GM18867 (cell line): ENCODE measurements at regions not wholly inside any gene's neighbourhood (a gene's known extent, or its start where the extent isn't known, plus 50 kb on each side); places are given as distances from the start of the nearest gene placed in this dataset.

Experiments used
- ATAC-seq: cut with Tn5 transposase; IDR thresholded peaks from one replicate; pipeline ENCODE4 v1.9.1; 2021; ENCODE audit warnings: mild to moderate bottlenecking, moderate library complexity; ENCODE audit not compliant: unreplicated experiment

DNA sequence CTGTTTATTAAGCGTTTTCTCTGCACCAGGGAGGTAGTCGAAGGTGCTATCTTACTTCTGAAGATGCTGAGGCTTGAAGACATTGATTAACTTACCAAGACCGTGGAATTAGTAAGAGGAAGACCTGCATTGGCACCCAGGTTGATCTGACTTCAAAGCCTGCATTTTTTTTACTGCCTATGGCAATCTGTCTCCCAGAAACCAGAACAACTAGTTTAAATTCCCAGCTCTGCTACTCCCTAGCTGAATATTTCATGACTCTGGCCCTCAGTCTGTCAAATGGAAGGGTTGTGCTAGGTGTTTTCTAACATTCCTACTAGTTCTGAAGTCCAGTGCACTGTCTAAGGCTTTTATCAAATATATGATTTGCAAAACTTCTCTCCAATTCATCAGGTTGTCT lies 52.0 kb upstream of the GRAMD1B start:
- no peak for ATAC-seq

DNA sequence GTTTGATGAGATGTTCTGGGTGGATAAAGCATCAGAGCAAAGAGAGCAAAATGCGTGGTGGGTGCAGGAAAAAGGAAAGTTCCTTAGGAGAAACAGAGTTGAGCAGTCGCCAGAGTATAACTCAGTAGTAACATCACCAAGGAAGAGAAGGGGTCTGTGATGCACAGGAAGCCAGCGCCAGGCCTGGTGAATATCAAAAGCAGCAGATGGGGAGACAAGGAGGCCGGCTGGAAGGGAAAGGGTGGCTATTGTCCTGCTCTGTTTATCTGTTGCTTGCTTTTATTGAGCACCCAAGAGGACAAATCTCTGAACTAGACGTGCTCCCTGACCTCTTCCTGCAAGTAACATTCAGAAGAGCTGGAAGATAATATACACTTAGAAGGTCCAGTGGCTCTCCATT lies 52.7 kb upstream of the GRAMD1B start:
- ATAC-seq = no peak

DNA sequence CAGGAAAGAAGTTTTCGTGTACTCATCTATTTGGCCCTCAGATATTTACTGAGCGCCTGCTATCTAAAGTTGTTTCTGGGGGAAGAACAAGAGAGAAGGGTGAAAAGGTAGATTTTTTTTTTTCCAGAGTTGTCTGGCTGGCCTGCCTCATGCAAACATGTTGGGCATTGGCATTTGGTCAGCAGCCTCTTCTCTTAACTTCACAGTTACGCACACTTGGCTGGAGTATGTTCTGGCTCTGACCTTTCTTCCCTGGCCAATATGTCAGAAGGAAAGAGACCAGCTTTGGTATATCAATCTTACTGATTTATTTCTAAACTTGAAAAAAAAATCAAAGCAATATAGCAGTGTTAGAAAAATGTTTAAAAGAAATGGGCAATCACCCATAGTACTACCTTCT lies 54.2 kb upstream of the GRAMD1B start:
- no peak for ATAC-seq

DNA sequence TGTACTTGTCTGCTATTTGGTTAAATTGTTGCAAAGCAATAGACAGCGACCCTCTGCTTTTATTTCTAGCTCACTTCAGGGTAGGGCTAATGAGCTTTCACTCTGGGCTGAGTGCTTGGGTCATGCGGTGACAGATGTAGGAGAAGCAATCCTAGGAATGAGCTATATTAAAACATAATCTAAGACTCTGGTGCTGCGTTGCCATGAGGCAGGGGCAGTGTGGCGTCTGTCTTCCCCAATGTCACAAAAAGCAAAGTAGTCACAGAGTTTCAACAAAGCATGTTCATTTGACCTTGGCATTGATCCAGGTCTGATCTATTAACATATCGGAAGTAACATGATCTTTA lies 55.5 kb upstream of the GRAMD1B start:
- no peak for ATAC-seq

DNA sequence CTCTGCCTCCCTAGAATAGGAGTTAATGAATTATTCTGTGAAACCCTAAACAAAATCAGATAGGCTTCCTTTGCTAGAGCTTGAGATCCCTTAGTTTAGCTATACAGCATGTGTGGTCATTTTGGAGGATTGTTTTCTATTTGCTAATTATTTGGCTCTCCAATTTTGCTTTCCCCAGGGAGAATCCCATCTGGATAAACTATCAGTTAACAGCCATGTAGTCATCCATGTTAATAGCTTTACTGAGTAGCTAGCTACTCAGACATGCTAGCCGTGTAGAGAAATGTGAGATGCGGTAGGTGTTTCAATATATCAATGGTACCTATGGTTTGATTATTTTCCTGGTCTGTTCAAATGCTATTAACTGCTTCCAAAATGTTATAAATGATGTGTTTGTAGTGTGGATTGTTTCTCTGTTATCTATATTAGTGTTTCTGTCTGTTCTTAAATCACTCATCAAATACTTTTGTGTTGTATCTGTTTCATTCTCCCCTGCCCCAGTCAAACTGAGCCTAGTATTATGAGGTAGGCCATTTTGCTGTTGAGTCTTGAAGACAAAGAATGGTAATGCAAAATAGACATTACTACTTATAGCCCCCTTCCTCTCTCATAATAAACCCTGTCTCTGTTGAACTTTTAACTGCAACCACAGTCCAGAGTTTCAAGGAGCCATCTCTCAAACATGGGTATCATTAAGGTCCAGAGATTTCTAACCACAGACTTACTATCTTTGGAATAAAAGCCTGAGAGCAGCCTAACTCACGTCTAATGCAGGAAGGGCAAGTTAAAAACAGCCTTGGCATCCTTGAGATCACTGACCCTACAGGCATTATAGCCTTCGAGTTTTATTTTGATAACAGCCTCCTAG lies 56.1 kb upstream of the GRAMD1B start:
- ATAC-seq = no peak

DNA sequence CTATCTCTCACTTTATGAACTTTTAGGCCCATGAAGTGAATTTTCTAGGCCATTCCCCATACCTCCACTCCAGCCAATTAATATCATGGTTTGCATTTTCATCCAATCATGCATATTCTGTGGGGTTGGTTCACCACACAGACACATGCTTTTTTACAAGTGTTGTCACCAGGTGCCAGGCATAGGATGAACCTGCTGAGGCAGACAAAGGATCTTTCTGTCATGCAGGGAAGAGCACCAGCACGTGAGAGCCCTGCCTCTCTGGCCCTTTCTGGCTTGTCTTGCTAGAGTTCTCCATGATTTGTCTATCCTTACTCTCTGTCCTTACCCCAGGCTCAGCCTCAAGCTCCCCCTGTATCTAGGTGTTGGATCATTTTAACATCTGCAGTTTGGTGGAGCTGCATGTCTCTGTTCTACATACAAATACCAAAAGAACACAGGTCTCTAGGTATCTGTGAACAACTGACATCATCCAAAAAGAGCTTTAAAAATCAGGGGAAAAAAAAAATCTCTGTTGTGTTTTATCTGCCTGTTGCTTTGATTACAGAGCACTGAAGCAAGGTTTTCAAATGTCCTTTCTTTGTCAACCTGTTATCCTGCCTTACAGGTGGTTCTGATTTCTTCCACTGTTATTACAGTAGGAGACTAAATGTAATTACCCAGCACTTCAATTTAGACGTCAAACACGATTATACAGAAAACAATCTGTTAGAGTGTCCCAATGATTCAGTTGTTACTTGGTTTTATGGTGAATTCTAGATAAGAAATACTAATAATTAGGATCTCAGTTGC lies 58.4 kb upstream of the GRAMD1B start:
- no peak for ATAC-seq

DNA sequence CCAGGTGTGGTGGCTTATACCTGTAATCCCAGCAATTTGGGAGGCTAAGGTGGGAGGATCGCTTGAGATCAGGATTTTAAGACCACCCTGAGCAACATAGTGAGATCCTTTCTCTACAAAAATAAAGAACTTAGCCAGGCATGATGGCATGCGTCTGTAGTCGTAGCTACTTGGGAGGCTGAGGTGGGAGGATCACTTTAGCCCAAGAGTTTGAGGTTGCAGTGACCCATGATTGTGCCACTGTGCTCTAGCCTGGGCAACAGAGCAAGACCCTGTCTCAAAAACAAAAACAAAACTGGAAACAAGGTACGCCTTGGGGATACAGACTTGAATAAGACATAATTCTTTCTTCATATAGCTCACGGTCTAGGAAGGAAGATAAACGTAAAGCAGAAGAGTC lies 63.1 kb upstream of the GRAMD1B start:
- ATAC-seq = no peak

DNA sequence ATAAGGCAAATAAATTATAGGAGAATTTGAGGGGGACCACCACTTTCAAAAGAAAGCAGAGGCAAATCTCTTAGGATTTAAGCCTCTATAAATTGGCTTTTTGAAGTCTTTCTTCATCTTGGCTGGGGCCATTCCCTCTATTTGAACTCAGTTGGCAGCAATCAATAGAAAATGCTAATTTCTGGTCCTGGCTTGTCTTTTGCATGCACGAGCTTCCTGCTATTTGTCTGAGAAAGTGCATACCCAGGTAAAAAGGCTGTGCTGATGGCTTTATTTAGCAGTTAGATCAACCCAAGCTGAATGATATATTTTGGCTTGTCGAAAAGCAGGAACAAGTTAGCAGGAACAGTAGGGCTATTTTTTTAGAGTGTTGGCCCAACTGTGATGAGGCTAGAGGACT lies 64.1 kb upstream of the GRAMD1B start:
- ATAC-seq = no peak

DNA sequence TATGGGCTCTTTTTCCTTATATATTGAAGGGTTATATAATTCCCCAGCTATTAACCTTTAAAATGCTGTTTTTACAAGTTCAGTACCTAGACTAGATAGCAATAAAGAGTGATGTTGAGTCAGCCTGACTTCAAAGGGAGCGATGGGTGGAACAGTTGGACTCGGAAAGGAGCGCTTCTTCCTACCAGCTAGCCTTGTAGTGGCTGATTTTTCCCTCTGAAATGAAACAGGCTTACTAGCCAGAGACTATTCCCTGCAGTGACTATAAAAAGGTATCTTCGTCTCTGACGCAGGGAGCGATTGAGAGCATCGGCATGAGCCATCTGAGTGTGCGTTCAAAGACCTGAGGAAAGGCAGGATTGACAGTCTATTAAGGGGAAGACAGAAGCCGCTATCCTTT lies 66.0 kb upstream of the GRAMD1B start:
- no peak for ATAC-seq

DNA sequence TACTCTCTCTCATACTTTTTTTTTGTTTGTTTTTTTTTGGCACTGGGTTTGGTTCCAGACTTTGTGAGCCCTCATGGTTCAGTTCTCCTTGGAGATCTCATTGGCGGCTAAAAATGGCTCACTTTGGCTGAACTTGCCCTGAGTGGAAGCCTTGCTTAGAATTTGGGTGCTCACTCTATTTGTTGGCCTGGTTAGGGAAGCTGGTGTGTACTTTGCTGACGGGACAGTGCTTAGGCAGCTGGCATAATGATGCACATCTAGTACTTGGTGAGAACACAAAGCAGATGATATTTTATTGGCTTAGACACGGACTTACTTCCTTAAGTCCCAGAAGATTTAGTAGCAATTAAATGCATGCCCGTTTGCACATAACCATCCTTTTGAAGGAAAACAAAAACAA lies 66.5 kb upstream of the GRAMD1B start:
- no peak for ATAC-seq

DNA sequence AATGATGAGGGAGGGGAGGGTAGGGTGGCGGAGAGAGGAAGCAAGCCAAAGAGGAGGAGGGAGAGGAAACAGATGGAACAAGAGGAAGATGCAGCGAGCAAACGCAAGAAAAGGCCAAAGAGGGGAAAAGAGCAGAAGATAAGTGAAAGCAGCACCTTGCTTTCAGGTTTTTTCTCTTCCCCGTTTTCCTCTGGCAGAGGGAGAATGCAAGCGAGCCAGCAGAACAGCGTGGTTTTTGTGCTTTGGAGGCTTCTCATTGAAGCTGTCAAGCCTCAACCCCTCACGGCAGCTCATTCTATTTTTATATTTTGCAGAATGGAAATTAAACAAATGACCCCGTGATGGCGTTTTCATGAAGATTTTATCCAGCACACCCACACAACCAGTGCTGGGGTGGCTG lies 67.1 kb upstream of the GRAMD1B start:
- no peak for ATAC-seq

DNA sequence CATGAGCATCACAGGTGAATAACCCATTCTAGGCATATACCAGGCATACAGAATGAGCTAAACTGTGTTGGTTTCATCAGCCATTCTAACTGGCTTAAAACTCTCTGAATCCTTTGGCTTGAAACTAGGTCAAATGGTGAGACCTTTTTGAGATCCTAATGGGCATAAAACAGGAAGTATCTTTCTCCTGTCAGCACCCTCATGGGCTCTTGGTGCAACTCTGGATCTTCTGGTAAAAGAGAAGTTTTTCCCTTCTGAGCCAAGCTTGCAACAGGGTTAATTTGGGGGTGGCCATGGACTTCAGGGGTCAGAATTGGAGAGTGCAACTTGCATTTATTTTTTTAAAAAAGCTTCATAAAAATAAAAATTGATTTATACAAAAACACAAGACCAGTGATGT lies 67.9 kb upstream of the GRAMD1B start:
- no peak for ATAC-seq

DNA sequence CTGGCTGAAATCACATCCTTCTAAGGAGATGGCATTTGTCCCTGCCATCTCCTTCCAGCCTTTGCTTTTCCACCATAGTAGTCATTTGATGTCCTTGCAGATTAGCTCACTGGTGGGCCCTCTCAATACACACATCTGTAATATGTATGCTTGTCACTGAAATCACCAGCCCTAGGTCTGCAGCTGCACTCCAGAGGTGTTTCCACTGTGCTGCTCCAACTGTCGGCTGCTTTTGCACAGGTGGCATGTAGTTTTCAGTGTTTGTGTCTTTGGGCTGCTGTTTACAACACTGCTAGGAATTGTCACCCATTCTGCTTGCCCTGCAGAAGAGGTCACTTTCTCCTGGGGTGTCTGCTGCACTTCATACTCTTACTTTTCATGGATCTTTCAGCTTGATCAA lies 69.0 kb upstream of the GRAMD1B start:
- no peak for ATAC-seq

DNA sequence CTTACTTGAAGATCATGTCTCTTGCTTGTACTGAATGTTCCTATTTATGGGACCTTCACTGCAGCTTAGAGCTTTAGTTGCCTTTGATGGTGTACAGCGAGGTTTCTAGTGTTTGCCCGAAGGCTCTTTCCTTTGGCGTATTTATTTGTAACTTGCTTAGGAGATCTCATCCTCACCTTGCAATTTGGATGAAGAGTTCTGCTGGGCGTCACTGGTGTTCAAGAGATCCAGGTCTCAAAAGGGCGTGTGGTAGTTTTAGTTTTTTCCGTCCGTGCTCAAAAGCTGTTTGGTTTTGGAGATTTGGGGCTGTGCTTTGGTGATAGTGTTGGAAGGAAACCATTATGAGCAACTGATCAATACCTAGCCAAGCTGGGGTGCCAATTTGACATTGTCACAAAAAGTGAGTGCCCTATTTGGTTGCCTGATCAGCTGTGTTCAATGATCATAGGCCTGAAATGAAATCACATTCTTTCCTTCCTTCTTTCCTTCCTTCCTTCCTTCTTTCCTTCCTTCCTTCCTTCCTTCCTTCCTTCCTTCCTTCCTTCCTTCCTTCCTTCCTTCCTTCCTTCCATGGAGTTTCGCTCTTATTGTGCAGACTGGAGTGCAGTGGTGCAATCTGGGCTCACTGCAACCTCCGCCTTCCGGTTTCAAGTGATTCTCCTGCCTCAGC lies 69.7 kb upstream of the GRAMD1B start:
- ATAC-seq = no peak

DNA sequence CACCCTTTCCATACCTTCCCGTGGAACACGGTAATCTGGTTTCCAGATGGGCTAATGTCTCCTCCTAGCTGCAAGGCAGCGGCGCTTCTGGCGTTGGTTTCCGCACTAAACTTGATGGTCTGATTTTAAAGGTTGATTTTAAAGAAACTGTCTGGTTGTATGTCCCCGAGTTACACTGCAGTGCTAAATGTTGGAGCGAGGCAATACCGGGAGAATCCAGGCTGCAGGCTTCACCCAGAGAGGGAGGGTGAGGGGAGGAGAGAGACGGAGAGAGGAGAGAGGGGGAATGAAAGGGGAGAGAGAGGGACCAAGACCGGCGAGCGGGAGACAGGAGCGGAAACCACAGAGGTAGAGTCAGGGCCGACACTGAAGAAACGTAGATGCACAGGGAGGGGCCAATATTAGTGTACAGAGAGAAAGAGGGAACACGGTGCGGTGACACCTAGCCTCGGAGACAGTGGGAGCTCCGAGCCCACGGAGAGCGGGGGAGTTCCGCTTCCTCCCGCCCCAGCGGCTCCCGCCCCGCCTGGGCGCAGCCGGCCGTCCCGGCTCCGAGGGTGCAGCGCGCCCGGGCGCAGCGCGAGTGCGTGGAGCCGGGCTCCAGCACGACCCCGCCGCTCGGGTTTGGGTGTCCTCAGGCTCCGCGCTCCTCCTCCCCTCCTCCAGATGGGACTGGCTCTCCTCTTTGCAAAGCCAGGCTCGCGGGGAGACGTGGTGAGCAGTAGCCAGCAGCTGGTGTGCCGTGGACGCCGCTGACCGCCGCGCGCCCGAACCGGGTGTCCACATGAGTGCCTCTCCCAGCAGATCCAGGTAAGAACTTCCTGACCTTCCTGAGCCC lies 71.9 kb upstream of the GRAMD1B start:
- peak; percentile 49 for ATAC-seq

DNA sequence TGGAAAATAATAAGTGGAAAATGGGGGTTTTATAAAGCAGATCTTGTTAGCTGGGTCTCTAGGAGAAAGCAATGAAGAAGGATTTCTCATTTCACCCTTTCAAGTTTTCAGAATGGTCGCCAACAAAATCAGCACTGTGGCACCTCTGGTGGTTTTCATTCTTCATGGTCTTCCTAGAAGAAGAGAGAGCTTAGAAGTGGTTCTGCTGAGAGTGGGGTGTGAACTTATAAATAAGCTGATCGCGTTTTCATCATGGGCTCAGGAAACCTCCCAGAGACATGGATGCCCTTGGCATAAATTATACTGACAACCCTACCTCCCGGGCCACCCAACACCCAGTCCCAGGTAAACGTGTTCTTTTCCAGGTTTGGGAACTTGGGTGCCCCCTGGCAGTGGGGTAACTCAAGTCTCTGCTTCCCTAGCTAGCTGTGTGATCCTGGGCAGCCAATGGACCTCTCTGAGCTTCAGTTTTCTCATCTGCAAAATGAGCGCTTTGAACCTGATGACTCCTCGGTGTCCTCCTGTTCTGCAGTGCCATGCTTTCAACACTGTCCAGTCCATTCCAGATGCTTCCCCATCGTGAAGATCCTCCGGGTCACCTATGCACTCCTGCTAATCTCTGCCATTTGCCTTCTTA lies 72.6 kb upstream of the GRAMD1B start:
- no peak for ATAC-seq

DNA sequence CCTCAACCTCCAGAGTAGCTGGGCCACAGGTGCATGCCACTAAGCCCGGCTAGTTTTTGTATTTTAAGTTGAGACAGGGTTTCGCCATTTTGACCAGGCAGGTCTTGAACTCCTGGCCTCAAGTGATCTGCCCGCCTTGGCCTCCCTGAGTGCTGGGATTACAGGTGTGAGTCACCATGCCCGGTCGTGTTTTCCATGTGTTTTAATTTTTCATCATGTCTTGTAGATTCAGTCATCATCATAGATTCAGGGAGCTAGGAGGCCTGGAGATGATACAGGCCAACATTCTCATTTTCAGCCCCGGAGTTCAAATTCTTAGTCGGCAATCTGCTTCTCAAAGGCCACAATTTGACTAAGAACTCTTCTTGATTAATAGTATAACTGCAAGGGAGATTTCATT lies 73.5 kb upstream of the GRAMD1B start:
- ATAC-seq = no peak

DNA sequence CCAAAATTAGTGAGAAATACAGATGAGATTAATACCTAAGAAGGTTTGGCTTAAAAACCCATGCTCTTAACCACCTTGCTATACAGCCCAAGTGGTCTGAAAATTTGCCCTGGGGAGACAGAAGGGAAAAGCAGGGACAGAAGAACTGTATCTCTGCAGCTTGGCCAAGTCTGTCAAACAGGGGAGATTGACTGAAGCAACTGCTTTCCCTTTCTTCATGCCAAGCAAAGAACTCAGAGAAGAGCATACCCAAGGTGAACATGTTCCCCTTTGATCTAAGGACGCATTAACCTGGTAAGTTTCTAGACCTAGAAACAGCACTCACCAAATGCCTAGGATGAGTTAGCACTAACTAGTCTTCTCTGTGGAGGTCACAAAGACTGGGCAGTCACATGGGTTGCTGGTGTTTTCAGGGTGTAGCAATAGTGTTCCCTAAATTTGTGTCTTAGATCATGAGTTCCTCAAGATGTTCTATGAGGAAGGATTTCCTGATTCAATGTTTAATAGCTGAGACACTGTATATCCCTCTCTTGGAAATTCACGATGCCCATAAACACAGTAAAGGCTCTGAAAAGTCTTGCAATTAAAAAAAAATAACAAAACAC lies 75.6 kb upstream of the GRAMD1B start:
- no peak for ATAC-seq

DNA sequence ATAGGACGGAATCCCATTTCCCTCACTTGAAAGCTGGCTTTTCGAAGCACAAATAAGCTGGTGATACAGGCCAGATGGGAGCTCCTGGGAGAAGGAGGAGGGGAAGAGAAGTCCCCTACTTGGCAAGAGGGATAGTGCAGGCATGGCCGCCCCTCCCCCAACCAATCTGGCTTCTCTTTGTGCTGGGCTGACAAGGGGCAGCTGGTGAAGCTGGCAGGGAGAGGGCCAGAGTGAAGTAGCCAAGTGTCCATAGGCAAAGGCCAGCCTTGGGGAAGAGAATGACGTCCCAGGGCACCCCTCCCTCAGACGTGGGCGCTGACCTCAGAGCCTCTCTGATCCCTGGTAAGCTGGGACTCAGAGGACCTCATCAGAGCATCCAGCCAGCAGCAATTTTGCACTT lies 78.7 kb upstream of the GRAMD1B start:
- ATAC-seq = no peak

DNA sequence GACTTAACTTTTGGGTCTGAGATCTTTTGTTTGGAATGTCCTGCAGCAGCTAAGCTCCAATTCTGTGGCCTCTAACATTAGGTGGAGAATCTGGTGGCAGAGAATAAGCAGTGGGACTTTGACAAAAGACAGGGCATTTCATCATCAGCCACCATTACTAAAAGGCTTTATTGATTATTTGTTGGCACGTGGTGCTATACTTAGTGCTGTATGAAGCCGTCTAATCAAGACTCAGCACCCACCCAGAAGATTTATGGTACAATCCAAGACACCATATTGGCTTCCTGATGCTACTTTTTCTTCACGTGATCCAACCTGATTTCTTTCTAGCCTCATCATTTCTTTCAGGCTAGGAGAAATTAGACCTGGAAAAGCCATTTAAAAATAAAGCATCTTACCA lies 80.7 kb upstream of the GRAMD1B start:
- no peak for ATAC-seq
